ENCODE measurements at regions not wholly inside any gene's neighbourhood (a gene's known extent, or its start where the extent isn't known, plus 50 kb on each side); places are given as distances from the start of the nearest gene placed in this dataset.

- TF ChIP-seq CTCF (IDR thresholded peaks at IDR 0.05; ENCODE audit: low read depth, low read length, missing control alignments) = no peak
- no peak overlapping the region for H3K4me3 ChIP-seq (replicated peaks; ENCODE audit: low read depth, low read length)
- no peak for DNase-seq (ENCODE audit: extremely low read depth, low read depth)
These were observed 196.0 kb downstream of the DIPK2A start for GRCh38 chr3:144167634-144168033.

- no peak for DNase-seq (ENCODE audit: extremely low read depth, low read depth)
- no peak for TF ChIP-seq CTCF (IDR thresholded peaks at IDR 0.05; ENCODE audit: low read depth, low read length, missing control alignments)
- H3K4me3 ChIP-seq (replicated peaks; ENCODE audit: low read depth, low read length) = no peak overlapping the region
These were observed 201.9 kb downstream of the DIPK2A start for GRCh38 chr3:144173491-144173890.

GRCh38 chr3:144175644-144176425 is 204.2 kb downstream of the DIPK2A start:
- no peak for DNase-seq (ENCODE audit: extremely low read depth, low read depth)
- no peak for TF ChIP-seq CTCF (IDR thresholded peaks at IDR 0.05; ENCODE audit: low read depth, low read length, missing control alignments)
- H3K4me3 ChIP-seq (replicated peaks; ENCODE audit: low read depth, low read length) = no peak overlapping the region

GRCh38 chr3:144177649-144178048 is 206.0 kb downstream of the DIPK2A start:
- no peak for TF ChIP-seq CTCF (IDR thresholded peaks at IDR 0.05; ENCODE audit: low read depth, low read length, missing control alignments)
- DNase-seq (ENCODE audit: extremely low read depth, low read depth) = no peak

GRCh38 chr3:144178607-144179006 is 207.0 kb downstream of the DIPK2A start:
- H3K4me3 ChIP-seq (replicated peaks; ENCODE audit: low read depth, low read length) = no peak overlapping the region
- TF ChIP-seq CTCF (IDR thresholded peaks at IDR 0.05; ENCODE audit: low read depth, low read length, missing control alignments) = no peak
- no peak for DNase-seq (ENCODE audit: extremely low read depth, low read depth)

More at GRCh38 chr3:144177649-144178048, 206.0 kb downstream of the DIPK2A start:
- no peak overlapping the region for H3K4me3 ChIP-seq (replicated peaks; ENCODE audit: low read depth, low read length)

- no peak overlapping the region for H3K4me3 ChIP-seq (replicated peaks; ENCODE audit: low read depth, low read length)
- DNase-seq (ENCODE audit: extremely low read depth, low read depth) = no peak
- no peak for TF ChIP-seq CTCF (IDR thresholded peaks at IDR 0.05; ENCODE audit: low read depth, low read length, missing control alignments)
These were observed 209.4 kb downstream of the DIPK2A start for GRCh38 chr3:144181062-144181461.

GRCh38 chr3:144182501-144182900 is 210.9 kb downstream of the DIPK2A start:
- no peak for TF ChIP-seq CTCF (IDR thresholded peaks at IDR 0.05; ENCODE audit: low read depth, low read length, missing control alignments)
- DNase-seq (ENCODE audit: extremely low read depth, low read depth) = no peak

More at GRCh38 chr3:144182501-144182900, 210.9 kb downstream of the DIPK2A start:
- H3K4me3 ChIP-seq (replicated peaks; ENCODE audit: low read depth, low read length) = no peak overlapping the region
